ENCODE measurements at regions not wholly inside any gene's neighbourhood (a gene's known extent, or its start where the extent isn't known, plus 50 kb on each side); places are given as distances from the start of the nearest gene placed in this dataset.

GRCh38 chr10:29877793-29878491 lies 181.4 kb downstream of the JCAD start:
- no peaks in the 10 kb centered on the region for H3K27me3 ChIP-seq (ENCODE audit: insufficient read depth)
- WGBS (ENCODE audit: low lambda C conversion rate), result 95% methylated on average over 12 of the region's 12 CpGs
- H3K9me2 ChIP-seq, result no peaks in the 10 kb centered on the region
- ChIA-PET CTCF (interaction anchor here (0.8 kb wide), 1 partner anchor 120 kb away, joined by 3 read pairs; no protein-coding TSS in a partner anchor), POLR2A (no interaction called here)
- no peak overlapping the region for H3K27ac ChIP-seq (ENCODE audit: low read depth in 2 of 2, low read length in 1 of 2)
- no peak overlapping the region for H3K9ac ChIP-seq
- H3K36me3 ChIP-seq (replicated peaks in 1 of 2; ENCODE audit: control insufficient read depth in 1 of 2, insufficient read depth in 2 of 2, low read length in 1 of 2), result no peaks in the 10 kb centered on the region
- H3K4me3 ChIP-seq (ENCODE audit: low read depth in 2 of 2, low read length in 1 of 2), result no peak overlapping the region
- TF ChIP-seq ZBTB33 (IDR thresholded peaks at IDR 0.05; ENCODE audit: borderline replicate concordance, low read depth) (no peak), RAD21 (IDR thresholded peaks at IDR 0.05; ENCODE audit: low read length) (no peak), FOXJ3 (CRISPR knock-in tag; IDR thresholded peaks at IDR 0.05) (no peak), MAX (IDR thresholded peaks at IDR 0.05; ENCODE audit: low read depth) (no peak), GABPA (IDR thresholded peaks at IDR 0.05; ENCODE audit: low read depth) (no peak), PBX3 (IDR thresholded peaks at IDR 0.05) (no peak), RCOR1 (IDR thresholded peaks at IDR 0.05; ENCODE audit: low read length) (no peak), TAF1 (IDR thresholded peaks at IDR 0.05; ENCODE audit: borderline replicate concordance, low read depth, low read length) (no peak), NFIC (IDR thresholded peaks at IDR 0.05; ENCODE audit: borderline replicate concordance) (no peak), ELF1 (IDR thresholded peaks at IDR 0.05) (no peak), JUND (IDR thresholded peaks at IDR 0.05) (no peak), RFX5 (IDR thresholded peaks at IDR 0.05; ENCODE audit: low read length) (no peak), CTCF (IDR thresholded peaks at IDR 0.05) (no peak), SMC3 (IDR thresholded peaks at IDR 0.05; ENCODE audit: low read depth, low read length) (no peak), RXRA (IDR thresholded peaks at IDR 0.05; ENCODE audit: borderline replicate concordance, low read depth) (no peak), EZH2phosphoT487 (IDR thresholded peaks at IDR 0.05; ENCODE audit: borderline replicate concordance, low read depth) (no peak)
- H3K79me2 ChIP-seq (ENCODE audit: insufficient read depth), result no peaks in the 10 kb centered on the region
- no peak overlapping the region for H3K4me2 ChIP-seq
- no peaks in the 10 kb centered on the region for H3F3A ChIP-seq (replicated peaks; ENCODE audit: insufficient read depth)
- no peaks in the 10 kb centered on the region for H4K20me1 ChIP-seq (ENCODE audit: insufficient read depth)
- no peak for DNase-seq
- H3K4me1 ChIP-seq (ENCODE audit: control insufficient read depth in 1 of 2, insufficient read depth in 2 of 2, low read depth in 1 of 2, low read length in 1 of 2), result peaks cover 19% of the 10 kb centered on the region in 2 experiments
- H2AFZ ChIP-seq (ENCODE audit: low read depth), result no peak overlapping the region
- H3K9me3 ChIP-seq, result no peaks in the 10 kb centered on the region

Measured in SK-N-SH (cell line).